C4-2B (cell line): ENCODE measurements at regions not wholly inside any gene's neighbourhood (a gene's known extent, or its start where the extent isn't known, plus 50 kb on each side); places are given as distances from the start of the nearest gene placed in this dataset.

Experiments
- ZFX ChIP-seq: fragments of 450-650 bp; IDR thresholded peaks from 2 replicates; pipeline ENCODE4 v1.6.1; 2017
- TF ChIP-seq, protein P1 (sequence below): fragments of 450-650 bp; conservative IDR thresholded peaks from 2 replicates; pipeline ENCODE4 v1.5.1; 2017; ENCODE audit warnings: mild to moderate bottlenecking

DNA sequence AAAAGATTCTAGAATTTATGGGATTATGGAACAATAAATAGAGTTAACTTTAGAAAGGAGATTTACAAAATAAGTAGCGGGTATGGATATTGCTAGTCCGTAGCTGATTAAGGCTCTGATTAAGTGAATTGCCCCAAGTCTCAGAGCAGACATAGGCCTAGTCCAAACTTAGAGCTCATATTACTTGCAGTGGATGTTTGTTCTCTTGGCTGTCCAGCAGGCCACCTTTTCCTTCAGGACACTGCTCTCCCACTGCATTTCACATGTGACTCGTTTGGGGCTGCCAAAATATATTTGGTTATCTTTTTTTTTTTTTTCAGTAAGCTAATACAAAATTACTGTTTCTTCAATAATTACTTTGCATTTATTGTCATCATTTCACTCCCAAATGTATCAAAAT is 76.6 kb downstream of the ARRDC3 start:
- TF ChIP-seq, protein P1, sequence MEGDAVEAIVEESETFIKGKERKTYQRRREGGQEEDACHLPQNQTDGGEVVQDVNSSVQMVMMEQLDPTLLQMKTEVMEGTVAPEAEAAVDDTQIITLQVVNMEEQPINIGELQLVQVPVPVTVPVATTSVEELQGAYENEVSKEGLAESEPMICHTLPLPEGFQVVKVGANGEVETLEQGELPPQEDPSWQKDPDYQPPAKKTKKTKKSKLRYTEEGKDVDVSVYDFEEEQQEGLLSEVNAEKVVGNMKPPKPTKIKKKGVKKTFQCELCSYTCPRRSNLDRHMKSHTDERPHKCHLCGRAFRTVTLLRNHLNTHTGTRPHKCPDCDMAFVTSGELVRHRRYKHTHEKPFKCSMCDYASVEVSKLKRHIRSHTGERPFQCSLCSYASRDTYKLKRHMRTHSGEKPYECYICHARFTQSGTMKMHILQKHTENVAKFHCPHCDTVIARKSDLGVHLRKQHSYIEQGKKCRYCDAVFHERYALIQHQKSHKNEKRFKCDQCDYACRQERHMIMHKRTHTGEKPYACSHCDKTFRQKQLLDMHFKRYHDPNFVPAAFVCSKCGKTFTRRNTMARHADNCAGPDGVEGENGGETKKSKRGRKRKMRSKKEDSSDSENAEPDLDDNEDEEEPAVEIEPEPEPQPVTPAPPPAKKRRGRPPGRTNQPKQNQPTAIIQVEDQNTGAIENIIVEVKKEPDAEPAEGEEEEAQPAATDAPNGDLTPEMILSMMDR = no peak
- TF ChIP-seq ZFX = no peak
